A549 (cell line): ENCODE measurements at regions not wholly inside any gene's neighbourhood (a gene's known extent, or its start where the extent isn't known, plus 50 kb on each side); places are given as distances from the start of the nearest gene placed in this dataset.

ENCODE experiments used
- ATAC-seq, 2 experiments: fragments of 200-7000 bp in 1 of 2; fragments of >200 bp in 1 of 2; cut with Nextera tagmentation in 1 of 2; cut with Tn5 transposase in 1 of 2; 3 replicates each; pipeline versions ENCODE4 v1.8.0 to v1.9.1; 2018 to 2020; ENCODE audit warnings: mild to moderate bottlenecking in 1 of 2, moderate library complexity in 1 of 2
- CTCF ChIA-PET: fragments of 300-600 bp; sonication (Branson Sonifier 250); formaldehyde crosslinking; extraction: SDS; loops from one replicate; lab custom pipeline; 2021; ENCODE audit warnings: antibody characterized with exemption, inconsistent platforms; lab: Yijun Ruan, JAX
- POLR2A ChIA-PET: fragments of 350-600 bp; formaldehyde crosslinking; extraction: SDS; loops from one replicate; lab custom pipeline; 2021; ENCODE audit warnings: antibody characterized with exemption, inconsistent platforms; lab: Yijun Ruan, JAX
- DNase-seq, 2 experiments: peaks; one replicate each; pipeline versions ENCODE4 v3.0.0 to v3.0.0-alpha.2; 2011 to 2016; ENCODE audit warnings: low read depth in 1 of 2, low spot score in 1 of 2
- FAIRE-seq: peaks from 2 replicates; lab custom pipeline; 2011; peaks lifted over from hg19 to GRCh38; lab: Jason Lieb, UNC
- H3K27ac ChIP-seq, 2 experiments: fragments of >200 bp; sonication (Bioruptor Twin); formaldehyde crosslinking; 3 replicates each; pipeline ENCODE4 v1.5.1; 2016 to 2017
- H3K4me1 ChIP-seq: fragments of >200 bp; sonication (Bioruptor Twin); formaldehyde crosslinking; 3 replicates; pipeline ENCODE4 v1.6.1; 2016
- H3K4me2 ChIP-seq: fragments of >200 bp; sonication (Bioruptor Twin); formaldehyde crosslinking; 3 replicates; pipeline ENCODE4 v1.6.1; 2016
- H3K4me3 ChIP-seq: fragments of >200 bp; sonication (Bioruptor Twin); formaldehyde crosslinking; 3 replicates; pipeline ENCODE4 v1.5.1; 2016
- H3K9me3 ChIP-seq: fragments of >200 bp; sonication (Bioruptor Twin); formaldehyde crosslinking; 3 replicates; pipeline ENCODE4 v1.6.1; 2016
- CEBPB ChIP-seq, 2 experiments: fragments of >200 bp in 1 of 2; sonication (Bioruptor Twin) in 1 of 2; formaldehyde crosslinking in 1 of 2; IDR thresholded peaks; 2 replicates each; pipeline ENCODE4 v1.6.1; 2012 to 2016
- CHD2 ChIP-seq: fragments of 150-350 bp; IDR thresholded peaks from 2 replicates; pipeline ENCODE4 v1.6.1; 2014; ENCODE audit warnings: low read length; ENCODE audit not compliant: partially characterized antibody
- ESRRA ChIP-seq: fragments of 150-350 bp; IDR thresholded peaks from 2 replicates; pipeline ENCODE4 v1.6.1; 2014; ENCODE audit warnings: mild to moderate bottlenecking, low read length, borderline replicate concordance
- FOSB ChIP-seq: fragments of 250-450 bp; sonication (Bioruptor Pico); IDR thresholded peaks from 2 replicates; pipeline ENCODE4 v1.5.0; 2020; ENCODE audit warnings: mild to moderate bottlenecking, moderate library complexity
- FOXS1 ChIP-seq: fragments of 250-450 bp; sonication (Bioruptor Pico); IDR thresholded peaks from 2 replicates; pipeline ENCODE4 v1.5.0; 2020; ENCODE audit warnings: mild to moderate bottlenecking, moderate library complexity
- HOXA7 ChIP-seq: fragments of 250-450 bp; sonication (Bioruptor Pico); IDR thresholded peaks from 2 replicates; pipeline ENCODE4 v1.5.0; 2020; ENCODE audit warnings: mild to moderate bottlenecking, moderate library complexity
- HOXB5 ChIP-seq: fragments of 250-450 bp; sonication (Bioruptor Pico); IDR thresholded peaks from 2 replicates; pipeline ENCODE4 v1.5.0; 2020; ENCODE audit warnings: mild to moderate bottlenecking, moderate library complexity
- JUN ChIP-seq, 2 experiments: fragments of >200 bp; sonication (Bioruptor Twin); formaldehyde crosslinking; IDR thresholded peaks; 2 replicates in 1 of 2; 3 replicates in 1 of 2; pipeline ENCODE4 v1.6.1; 2016 to 2017
- MAFK ChIP-seq: fragments of 450-650 bp; IDR thresholded peaks from 2 replicates; pipeline ENCODE4 v1.6.1; 2014; ENCODE audit not compliant: partially characterized antibody
- MAZ ChIP-seq: fragments of 150-350 bp; IDR thresholded peaks from 2 replicates; pipeline ENCODE4 v1.6.1; 2014; ENCODE audit warnings: antibody characterized with exemption, low read depth, low read length, borderline replicate concordance
- NR3C1 ChIP-seq: fragments of >200 bp; sonication (Bioruptor Twin); formaldehyde crosslinking; IDR thresholded peaks from 3 replicates; pipeline ENCODE4 v1.6.1; 2017
- PHF8 ChIP-seq: fragments of 200-600 bp; sonication (generic); IDR thresholded peaks from 2 replicates; pipeline ENCODE4 v1.6.1; 2016; ENCODE audit warnings: low read depth, mild to moderate bottlenecking, antibody characterized with exemption, moderate library complexity, borderline replicate concordance
- POLR2A ChIP-seq: IDR thresholded peaks from 2 replicates; pipeline ENCODE4 v1.6.1; 2012; ENCODE audit warnings: mild to moderate bottlenecking, low read length
- POLR2AphosphoS2 ChIP-seq: conservative IDR thresholded peaks from 2 replicates; pipeline ENCODE4 v1.6.1; 2012; ENCODE audit warnings: low read length, improper control_type of control experiment, inconsistent platforms
- RAD21 ChIP-seq, 2 experiments: fragments of >200 bp in 1 of 2; sonication (Bioruptor Twin) in 1 of 2; formaldehyde crosslinking in 1 of 2; IDR thresholded peaks in 1 of 2; conservative IDR thresholded peaks in 1 of 2; 2 replicates in 1 of 2; 3 replicates in 1 of 2; pipeline ENCODE4 v1.6.1; 2012 to 2018; ENCODE audit warnings: inconsistent platforms in 1 of 2
- RARB ChIP-seq: fragments of 250-450 bp; sonication (Bioruptor Pico); IDR thresholded peaks from 2 replicates; pipeline ENCODE4 v1.8.0; 2021; ENCODE audit warnings: mild to moderate bottlenecking, moderate library complexity
- RCOR1 ChIP-seq: fragments of 150-350 bp; IDR thresholded peaks from 2 replicates; pipeline ENCODE4 v1.6.1; 2014; ENCODE audit warnings: antibody characterized with exemption, low read length, low read depth
- SMC3 ChIP-seq: fragments of >200 bp; sonication (Bioruptor Twin); formaldehyde crosslinking; IDR thresholded peaks from 3 replicates; pipeline ENCODE4 v1.6.1; 2018; ENCODE audit warnings: inconsistent platforms
- SREBF2 ChIP-seq: fragments of 450-650 bp; IDR thresholded peaks from 2 replicates; pipeline ENCODE4 v1.6.1; 2014; ENCODE audit warnings: mild to moderate bottlenecking, moderate library complexity
- TFCP2L1 ChIP-seq: fragments of 250-450 bp; sonication (Bioruptor Pico); IDR thresholded peaks from 2 replicates; pipeline ENCODE4 v1.5.0; 2021; ENCODE audit warnings: mild to moderate bottlenecking
- ZFP36 ChIP-seq: fragments of 450-650 bp; IDR thresholded peaks from 2 replicates; pipeline ENCODE4 v1.6.1; 2014; ENCODE audit warnings: borderline replicate concordance; ENCODE audit not compliant: partially characterized antibody
- ZNF302 ChIP-seq: fragments of 250-450 bp; sonication (Bioruptor Pico); IDR thresholded peaks from 2 replicates; pipeline ENCODE4 v1.9.0; 2021; ENCODE audit warnings: inconsistent platforms, mild to moderate bottlenecking, moderate library complexity
- ZSCAN20 ChIP-seq: fragments of 250-450 bp; sonication (Bioruptor Pico); IDR thresholded peaks from 2 replicates; pipeline ENCODE4 v1.8.0; 2022; ENCODE audit warnings: mild to moderate bottlenecking, moderate library complexity
- WGBS: methylation state at CpG from one replicate; pipeline ENCODE4 v1.1.6; 2017; ENCODE audit errors: missing lambda C conversion rate; 5-methylcytosine and 5-hydroxymethylcytosine counted together
- TF ChIP-seq, protein P1 (sequence below): IDR thresholded peaks from 2 replicates; pipeline ENCODE4 v1.6.1; 2012; ENCODE audit warnings: low read depth, borderline replicate concordance
- TF ChIP-seq, protein P2 (sequence below): fragments of 250-450 bp; sonication (Bioruptor Pico); IDR thresholded peaks from 2 replicates; pipeline ENCODE4 v1.5.0; 2021; ENCODE audit warnings: mild to moderate bottlenecking, moderate library complexity, borderline replicate concordance

- POLR2A ChIA-PET = no interaction called here
- DNase-seq = peak in 1 of 2 experiments; percentile 51
- no peak overlapping the region for H3K4me2 ChIP-seq
- CTCF ChIA-PET = interaction anchor here (0.8 to 0.9 kb wide), 2 partner anchors 70 to 246 kb away, joined by 3 read pairs; no protein-coding TSS in a partner anchor
- TF ChIP-seq MAFK = peak; percentile 7
- TF ChIP-seq ZNF302 = no peak
- TF ChIP-seq, all 56 proteins: peak for 1
- 59% methylated on average over 6 of the region's 6 CpGs for WGBS
- H3K4me3 ChIP-seq = no peak overlapping the region
- no peaks in the 10 kb centered on the region for H3K4me1 ChIP-seq
- H3K27ac ChIP-seq = no peak overlapping the region
- ATAC-seq (peak; percentile 34 to 71; a peak in 3 of 6 replicates), FAIRE-seq (no peak)
- H3K9me3 ChIP-seq = no peaks in the 10 kb centered on the region
These were observed 88.0 kb upstream of the ZNF648 start for GRCh38 chr1:182149411-182149965.

- ATAC-seq (no peak), FAIRE-seq (no peak), DNase-seq (no peak)
- TF ChIP-seq CEBPB (IDR thresholded peaks at IDR 0.05) = no peak
- TF ChIP-seq ESRRA = no peak
- no peak for TF ChIP-seq JUN (IDR thresholded peaks at IDR 0.05)
- POLR2A ChIA-PET = no interaction called here
- CTCF ChIA-PET = interaction anchor here (1.0 to 2.0 kb wide), 3 partner anchors 22 to 249 kb away, joined by 3 to 6 read pairs (median 3); no protein-coding TSS in a partner anchor
- H3K4me1 ChIP-seq = no peaks in the 10 kb centered on the region
- 60% methylated on average over 5 of the region's 5 CpGs for WGBS
- no peak overlapping the region for H3K4me2 ChIP-seq
- H3K27ac ChIP-seq = no peak overlapping the region
- no peak overlapping the region for H3K4me3 ChIP-seq
- no peaks in the 10 kb centered on the region for H3K9me3 ChIP-seq
These were observed 86.4 kb upstream of the ZNF648 start for GRCh38 chr1:182147951-182148350.

DNA sequence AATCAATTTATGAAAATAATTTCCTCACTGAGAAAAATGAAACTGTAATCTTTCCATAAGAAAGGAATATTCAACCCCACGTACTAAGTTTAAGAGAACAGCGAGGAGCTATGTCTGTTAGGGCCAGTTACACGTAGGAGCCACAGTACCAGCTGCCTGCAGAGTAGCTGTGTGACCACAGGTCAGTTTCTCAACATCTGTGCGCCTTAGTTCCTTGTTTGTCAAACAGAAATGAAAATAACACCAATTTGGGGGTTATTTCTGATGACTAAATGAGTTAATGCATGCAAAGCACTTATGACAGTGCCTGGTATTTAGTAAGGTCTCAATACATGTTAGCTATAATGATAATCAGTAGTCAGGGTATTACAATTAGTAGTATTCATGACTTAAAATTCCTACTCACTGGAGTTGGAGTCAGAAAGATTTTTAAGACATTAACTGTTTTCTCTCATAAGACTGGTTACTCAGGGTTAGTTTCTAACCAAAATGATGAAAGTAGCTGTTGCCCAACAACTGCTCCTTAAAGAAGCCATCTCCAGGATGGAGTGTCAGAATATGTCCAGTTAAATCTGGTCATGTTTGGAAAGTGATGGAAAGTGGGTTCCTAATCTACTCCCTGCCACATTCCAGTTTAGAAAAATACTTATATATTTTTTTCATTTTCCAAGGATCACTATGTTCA, 85.8 kb upstream of the ZNF648 start:
- 67% methylated on average over 4 of the region's 4 CpGs for WGBS
- TF ChIP-seq JUN (IDR thresholded peaks at IDR 0.05) (no peak), FOXS1 (no peak), ZFP36 (no peak), CHD2 (no peak), NR3C1 (no peak), POLR2AphosphoS2 (no peak), ZSCAN20 (CRISPR knock-in tag) (no peak), RARB (CRISPR knock-in tag) (no peak), MAZ (no peak), HOXA7 (no peak), SREBF2 (no peak), POLR2A (no peak)
- TF ChIP-seq, protein P1, sequence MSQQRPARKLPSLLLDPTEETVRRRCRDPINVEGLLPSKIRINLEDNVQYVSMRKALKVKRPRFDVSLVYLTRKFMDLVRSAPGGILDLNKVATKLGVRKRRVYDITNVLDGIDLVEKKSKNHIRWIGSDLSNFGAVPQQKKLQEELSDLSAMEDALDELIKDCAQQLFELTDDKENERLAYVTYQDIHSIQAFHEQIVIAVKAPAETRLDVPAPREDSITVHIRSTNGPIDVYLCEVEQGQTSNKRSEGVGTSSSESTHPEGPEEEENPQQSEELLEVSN = no peak
- POLR2A ChIA-PET = no interaction called here

DNA sequence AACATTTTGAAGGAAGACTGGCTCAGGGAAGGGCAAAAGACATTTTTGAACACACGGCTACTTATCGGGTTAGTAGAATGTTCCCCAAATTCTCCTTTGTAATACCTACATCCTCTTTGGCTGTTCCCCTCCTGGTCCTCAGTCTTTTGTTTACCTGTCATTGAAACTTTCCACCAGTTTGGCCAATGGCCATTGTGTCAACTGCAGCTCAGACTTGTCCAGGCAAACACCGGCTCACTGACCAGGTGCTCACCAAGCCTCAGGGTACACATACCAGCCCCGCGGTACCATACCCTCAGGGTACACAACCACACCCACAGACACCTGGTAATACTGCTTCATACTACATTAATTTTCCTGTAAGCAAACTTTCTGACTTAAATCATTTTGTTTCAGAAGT, 84.8 kb upstream of the ZNF648 start:
- ATAC-seq = no peak
- no peak for FAIRE-seq
- Histone ChIP-seq H3K4me1 (no peaks in the 10 kb centered on the region), H3K9me3 (no peaks in the 10 kb centered on the region), H3K4me3 (no peak overlapping the region), H3K27ac (no peak overlapping the region)
- CTCF ChIA-PET = interaction anchor here (1.0 to 7.1 kb wide), 6 partner anchors 15 to 254 kb away, joined by 3 to 128 read pairs (median 19); partner anchors contain the start of genes GLUL and TEDDM1
- POLR2A ChIA-PET = no interaction called here
- no peak for TF ChIP-seq CHD2
- no peak for TF ChIP-seq RCOR1
- TF ChIP-seq FOXS1 = no peak
- TF ChIP-seq HOXB5 (CRISPR knock-in tag) = no peak
- no peak for TF ChIP-seq CEBPB (IDR thresholded peaks at IDR 0.05)
- no peak for TF ChIP-seq FOSB (CRISPR knock-in tag)
- TF ChIP-seq, protein P2, sequence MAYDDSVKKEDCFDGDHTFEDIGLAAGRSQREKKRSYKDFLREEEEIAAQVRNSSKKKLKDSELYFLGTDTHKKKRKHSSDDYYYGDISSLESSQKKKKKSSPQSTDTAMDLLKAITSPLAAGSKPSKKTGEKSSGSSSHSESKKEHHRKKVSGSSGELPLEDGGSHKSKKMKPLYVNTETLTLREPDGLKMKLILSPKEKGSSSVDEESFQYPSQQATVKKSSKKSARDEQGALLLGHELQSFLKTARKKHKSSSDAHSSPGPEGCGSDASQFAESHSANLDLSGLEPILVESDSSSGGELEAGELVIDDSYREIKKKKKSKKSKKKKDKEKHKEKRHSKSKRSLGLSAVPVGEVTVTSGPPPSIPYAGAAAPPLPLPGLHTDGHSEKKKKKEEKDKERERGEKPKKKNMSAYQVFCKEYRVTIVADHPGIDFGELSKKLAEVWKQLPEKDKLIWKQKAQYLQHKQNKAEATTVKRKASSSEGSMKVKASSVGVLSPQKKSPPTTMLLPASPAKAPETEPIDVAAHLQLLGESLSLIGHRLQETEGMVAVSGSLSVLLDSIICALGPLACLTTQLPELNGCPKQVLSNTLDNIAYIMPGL (CRISPR knock-in tag) = no peak
- no peak for TF ChIP-seq RAD21 (conservative IDR thresholded peaks at IDR 0.05 in 1 of 2, IDR thresholded peaks at IDR 0.05 in 1 of 2)
- TF ChIP-seq POLR2A = no peak
- TF ChIP-seq, protein P1 = no peak
- no peak for TF ChIP-seq PHF8
- no peak for TF ChIP-seq ZNF302
- TF ChIP-seq TFCP2L1 (CRISPR knock-in tag) = no peak
- no peak for TF ChIP-seq ESRRA
- TF ChIP-seq SMC3 = no peak
- TF ChIP-seq, all 56 proteins: peak for 0
- no peak overlapping the region for H3K4me2 ChIP-seq
- 84% methylated on average over 5 of the region's 5 CpGs for WGBS
- DNase-seq = no peak

More for the DNA sequence above, 85.8 kb upstream of the ZNF648 start:
- Histone ChIP-seq H3K4me3 (no peak overlapping the region), H3K9me3 (no peaks in the 10 kb centered on the region), H3K4me1 (no peaks in the 10 kb centered on the region), H3K4me2 (no peak overlapping the region), H3K27ac (no peak overlapping the region)
- ATAC-seq (no peak), DNase-seq (no peak), FAIRE-seq (no peak)
- CTCF ChIA-PET = interaction anchor here (0.5 to 2.0 kb wide), 4 partner anchors 23 to 1078 kb away, joined by 3 to 6 read pairs (median 4); no protein-coding TSS in a partner anchor
